Karpas-422 (cell line): ENCODE measurements at regions not wholly inside any gene's neighbourhood (a gene's known extent, or its start where the extent isn't known, plus 50 kb on each side); places are given as distances from the start of the nearest gene placed in this dataset.
"Not testable (repeated sequence)": the region's sequence is repeated elsewhere in the genome, so short reads cannot be mapped to it uniquely, and the experiment has no call there.

Experiments used
- DNase-seq: peaks from one replicate; pipeline ENCODE4 v3.0.0-alpha.2; 2015
- H2AFZ ChIP-seq: fragments of 200-600 bp; sonication (generic); 2 replicates; pipeline ENCODE4 v1.6.1; 2014; ENCODE audit warnings: antibody characterized with exemption, low read length, mixed read lengths
- H3K27ac ChIP-seq: fragments of 200-600 bp; sonication (generic); 2 replicates; pipeline ENCODE4 v1.5.1; 2014; ENCODE audit warnings: mild to moderate bottlenecking, low read length, moderate library complexity
- H3K27me3 ChIP-seq: fragments of 200-600 bp; sonication (generic); 2 replicates; pipeline ENCODE4 v1.6.1; 2014; ENCODE audit warnings: low read length, mixed read lengths
- H3K36me3 ChIP-seq: fragments of 200-600 bp; sonication (generic); 2 replicates; pipeline ENCODE4 v1.6.1; 2014; ENCODE audit warnings: low read length, mixed read lengths; ENCODE audit not compliant: insufficient read depth
- H3K4me1 ChIP-seq: fragments of 200-600 bp; sonication (generic); 2 replicates; pipeline ENCODE4 v1.6.1; 2014; ENCODE audit warnings: mild to moderate bottlenecking, low read length, mixed read lengths
- H3K4me2 ChIP-seq: fragments of 200-600 bp; sonication (generic); 2 replicates; pipeline ENCODE4 v1.6.1; 2014; ENCODE audit warnings: low read length, low read depth, mild to moderate bottlenecking; ENCODE audit not compliant: poor library complexity, severe bottlenecking
- H3K4me3 ChIP-seq: fragments of 200-600 bp; sonication (generic); 2 replicates; pipeline ENCODE4 v1.5.1; 2014; ENCODE audit warnings: mild to moderate bottlenecking, antibody characterized with exemption, low read length, mixed read lengths
- H3K79me2 ChIP-seq: fragments of 200-600 bp; sonication (generic); 2 replicates; pipeline ENCODE4 v1.6.1; 2014; ENCODE audit warnings: mild to moderate bottlenecking, low read length, mixed read lengths
- H3K9ac ChIP-seq: fragments of 200-600 bp; sonication (generic); 2 replicates; pipeline ENCODE4 v1.6.0; 2014; ENCODE audit warnings: low read length
- H3K9me2 ChIP-seq: fragments of 200-600 bp; sonication (generic), shearing (Covaris generic); replicated peaks from 2 replicates; pipeline ENCODE4 v1.6.0; 2014; ENCODE audit warnings: mild to moderate bottlenecking, low read length, moderate library complexity; ENCODE audit not compliant: insufficient read depth
- H3K9me3 ChIP-seq: fragments of 300-700, 200-600 bp; sonication (generic); 2 replicates; pipeline ENCODE4 v1.6.1; 2014; ENCODE audit warnings: low read length, mixed read lengths
- H4K20me1 ChIP-seq: fragments of 200-600 bp; sonication (generic); 2 replicates; pipeline ENCODE4 v1.6.1; 2014; ENCODE audit warnings: mild to moderate bottlenecking, antibody characterized with exemption, low read length, low read depth; ENCODE audit not compliant: insufficient read depth

DNA sequence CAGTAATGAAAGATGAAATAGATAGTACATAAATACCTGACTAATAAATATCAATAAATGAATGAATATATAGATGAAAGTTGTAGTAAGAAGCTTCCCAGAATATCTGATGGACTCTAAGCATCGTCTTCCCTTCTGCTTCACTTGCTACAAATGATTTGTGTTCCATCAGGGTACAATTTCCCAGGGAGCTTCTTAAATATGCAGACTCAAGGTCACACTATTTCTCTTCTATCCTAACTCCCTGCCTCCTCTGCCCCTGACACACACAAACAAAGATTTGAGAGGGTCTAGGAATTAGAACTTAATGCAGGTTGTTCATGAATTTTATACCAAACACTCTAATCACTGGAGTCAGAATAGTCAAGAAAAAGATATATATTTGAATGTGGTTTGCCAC, 415.9 kb upstream of the TMPRSS15 start:
- Histone ChIP-seq H3K9ac (no peak overlapping the region), H3K4me2 (no peak overlapping the region), H3K36me3 (no peaks in the 10 kb centered on the region), H3K79me2 (no peaks in the 10 kb centered on the region), H3K4me1 (no peaks in the 10 kb centered on the region), H4K20me1 (no peaks in the 10 kb centered on the region), H3K9me3 (peaks cover 40% of the 10 kb centered on the region), H2AFZ (no peak overlapping the region), H3K27me3 (no peaks in the 10 kb centered on the region), H3K27ac (no peak overlapping the region), H3K4me3 (no peak overlapping the region), H3K9me2 (no peaks in the 10 kb centered on the region)
- no peak for DNase-seq

DNA sequence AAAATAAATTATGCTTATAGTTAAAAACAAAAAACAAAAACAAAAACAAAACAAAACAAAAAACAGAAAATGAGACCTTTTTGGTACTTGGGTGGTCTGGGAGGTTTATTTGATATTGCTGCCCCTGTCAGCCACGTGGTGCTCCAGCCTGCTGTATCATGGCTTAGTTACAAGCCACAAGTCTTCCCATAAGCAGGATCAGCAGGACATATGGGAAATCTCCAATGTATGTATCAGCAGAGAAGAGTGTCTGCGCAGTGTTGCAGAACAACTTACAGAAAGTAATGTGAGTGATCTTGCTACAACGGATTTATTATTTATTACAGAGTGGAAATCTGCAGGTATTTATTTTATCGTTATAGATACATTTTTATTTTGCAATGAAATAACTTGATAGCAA, 423.0 kb upstream of the TMPRSS15 start:
- Histone ChIP-seq H3K79me2 (no peaks in the 10 kb centered on the region), H4K20me1 (no peaks in the 10 kb centered on the region), H3K9me2 (no peaks in the 10 kb centered on the region), H3K9me3 (peaks cover 33% of the 10 kb centered on the region), H3K36me3 (no peaks in the 10 kb centered on the region), H3K4me2 (no peak overlapping the region), H3K4me3 (no peak overlapping the region), H2AFZ (no peak overlapping the region), H3K27ac (no peak overlapping the region), H3K4me1 (no peaks in the 10 kb centered on the region), H3K27me3 (no peaks in the 10 kb centered on the region), H3K9ac (no peak overlapping the region)
- DNase-seq: no peak

DNA sequence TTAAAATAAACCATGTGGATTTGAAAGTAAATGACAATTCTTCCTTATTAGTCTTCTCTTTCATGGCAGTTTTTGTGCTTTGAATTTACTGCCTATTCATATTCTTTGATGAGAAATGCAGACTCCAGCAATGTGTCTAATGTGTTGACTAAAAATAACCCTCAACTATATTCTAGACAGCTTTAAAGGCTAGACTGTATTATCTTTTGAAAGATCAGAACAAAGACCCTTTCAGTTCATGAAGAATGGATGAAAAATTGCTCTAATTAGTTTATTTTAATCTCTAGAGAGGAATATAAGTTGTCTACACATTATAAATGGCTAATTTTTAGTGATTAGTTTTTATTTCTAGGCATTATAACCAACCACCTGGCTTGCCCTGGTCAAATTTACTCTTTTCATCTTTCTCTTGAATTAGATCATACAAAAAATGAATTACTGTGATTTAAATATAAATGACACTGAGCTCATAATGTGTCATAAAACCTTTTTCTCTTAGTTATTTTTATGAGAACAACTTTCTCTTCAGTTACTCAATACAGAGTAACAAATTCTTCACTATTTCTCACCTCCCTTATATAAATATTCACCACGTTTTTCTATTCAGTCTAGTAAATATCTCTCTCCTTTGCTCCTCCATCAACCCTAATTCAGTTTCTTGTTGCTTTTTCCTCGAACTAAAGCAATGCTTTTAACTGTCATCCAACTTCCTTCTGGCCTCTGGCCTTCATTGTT, 428.5 kb upstream of the TMPRSS15 start:
- Histone ChIP-seq H3K9me2 (no peaks in the 10 kb centered on the region), H3K4me2 (no peak overlapping the region), H3K4me3 (no peak overlapping the region), H3K79me2 (no peaks in the 10 kb centered on the region), H3K36me3 (no peaks in the 10 kb centered on the region), H3K4me1 (no peaks in the 10 kb centered on the region), H3K9ac (no peak overlapping the region), H4K20me1 (no peaks in the 10 kb centered on the region), H3K27ac (no peak overlapping the region), H3K9me3 (peaks cover 14% of the 10 kb centered on the region), H2AFZ (no peak overlapping the region), H3K27me3 (no peaks in the 10 kb centered on the region)
- DNase-seq: no peak

DNA sequence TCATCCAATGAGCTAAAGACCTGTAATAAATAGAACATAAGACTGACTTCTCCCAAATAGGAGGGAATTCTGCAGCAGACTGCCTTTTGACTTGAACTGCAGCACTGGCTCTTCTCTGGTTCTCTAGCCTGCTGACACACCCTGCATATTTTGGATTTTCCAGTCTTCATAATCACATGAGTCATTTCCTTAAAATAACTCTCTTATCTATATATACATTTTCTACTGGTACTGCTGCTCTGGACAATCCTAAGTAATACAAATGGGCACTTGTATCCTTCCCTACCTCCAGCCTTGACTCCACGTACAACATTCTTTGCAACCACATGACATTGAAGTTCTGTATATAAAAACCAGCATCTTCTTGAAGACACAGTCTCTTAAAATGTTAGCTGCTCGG, 429.4 kb upstream of the TMPRSS15 start:
- H3K36me3 ChIP-seq: no peaks in the 10 kb centered on the region
- H2AFZ ChIP-seq: no peak overlapping the region
- DNase-seq: no peak
- H3K79me2 ChIP-seq: no peaks in the 10 kb centered on the region
- peaks cover 22% of the 10 kb centered on the region for H3K9me3 ChIP-seq
- H3K27ac ChIP-seq: no peak overlapping the region
- H3K4me2 ChIP-seq: no peak overlapping the region
- H4K20me1 ChIP-seq: no peaks in the 10 kb centered on the region
- H3K4me3 ChIP-seq: no peak overlapping the region
- H3K4me1 ChIP-seq: no peaks in the 10 kb centered on the region
- H3K9ac ChIP-seq: no peak overlapping the region
- no peaks in the 10 kb centered on the region for H3K9me2 ChIP-seq
- H3K27me3 ChIP-seq: no peaks in the 10 kb centered on the region

DNA sequence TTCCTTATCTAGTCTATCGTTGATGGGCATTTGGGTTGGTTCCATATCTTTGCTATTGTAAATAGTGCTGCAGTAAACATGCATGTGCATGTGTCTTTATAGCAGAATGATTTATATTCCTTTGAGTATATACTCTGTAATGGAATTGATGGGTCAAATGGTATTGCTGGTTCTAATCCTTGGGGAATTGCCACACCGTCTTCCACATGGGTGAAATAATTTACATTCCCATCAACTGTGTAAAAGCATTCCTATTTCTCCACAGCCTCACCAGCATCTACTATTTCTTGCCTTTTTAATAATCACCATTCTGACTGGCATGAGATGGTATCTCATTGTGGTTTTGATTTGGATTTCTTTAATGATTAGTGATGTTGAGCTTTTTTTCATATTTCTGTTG, 430.5 kb upstream of the TMPRSS15 start:
- not testable (repeated sequence) for H3K4me1 ChIP-seq, H3K79me2 ChIP-seq, H3K27me3 ChIP-seq, H3K4me2 ChIP-seq, H2AFZ ChIP-seq, H3K9me2 ChIP-seq, H3K27ac ChIP-seq, H3K4me3 ChIP-seq, H3K36me3 ChIP-seq, H3K9ac ChIP-seq, H4K20me1 ChIP-seq, DNase-seq
- peaks cover 25% of the 10 kb centered on the region for H3K9me3 ChIP-seq

DNA sequence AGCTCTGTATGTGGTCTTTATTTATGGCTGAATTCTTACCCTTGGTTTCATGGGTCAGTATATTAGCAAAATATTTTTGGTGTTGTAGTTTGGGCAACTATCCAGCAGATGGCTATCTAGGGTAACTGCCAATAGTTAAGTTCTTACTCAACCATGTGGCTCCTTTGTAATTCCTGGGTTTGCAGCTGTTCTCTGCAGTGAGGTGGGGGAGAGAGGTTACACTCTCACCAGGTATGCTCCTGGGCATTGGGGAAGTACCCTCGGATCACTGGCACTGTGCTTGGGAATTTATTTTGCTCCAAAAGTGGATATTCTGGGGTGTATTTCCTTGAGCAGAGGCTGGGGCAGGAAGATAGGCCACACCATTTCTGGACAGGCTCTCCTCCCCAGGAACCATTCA, 436.7 kb upstream of the TMPRSS15 start:
- DNase-seq: peak; percentile 67
- no peaks in the 10 kb centered on the region for H3K4me1 ChIP-seq
- H3K4me3 ChIP-seq: no peak overlapping the region
- H3K79me2 ChIP-seq: no peaks in the 10 kb centered on the region
- H3K9me3 ChIP-seq: peaks cover 27% of the 10 kb centered on the region
- H3K27ac ChIP-seq: no peak overlapping the region
- no peaks in the 10 kb centered on the region for H3K36me3 ChIP-seq
- H2AFZ ChIP-seq: no peak overlapping the region
- no peaks in the 10 kb centered on the region for H3K9me2 ChIP-seq
- no peak overlapping the region for H3K9ac ChIP-seq
- no peaks in the 10 kb centered on the region for H4K20me1 ChIP-seq
- no peak overlapping the region for H3K4me2 ChIP-seq
- H3K27me3 ChIP-seq: no peaks in the 10 kb centered on the region

DNA sequence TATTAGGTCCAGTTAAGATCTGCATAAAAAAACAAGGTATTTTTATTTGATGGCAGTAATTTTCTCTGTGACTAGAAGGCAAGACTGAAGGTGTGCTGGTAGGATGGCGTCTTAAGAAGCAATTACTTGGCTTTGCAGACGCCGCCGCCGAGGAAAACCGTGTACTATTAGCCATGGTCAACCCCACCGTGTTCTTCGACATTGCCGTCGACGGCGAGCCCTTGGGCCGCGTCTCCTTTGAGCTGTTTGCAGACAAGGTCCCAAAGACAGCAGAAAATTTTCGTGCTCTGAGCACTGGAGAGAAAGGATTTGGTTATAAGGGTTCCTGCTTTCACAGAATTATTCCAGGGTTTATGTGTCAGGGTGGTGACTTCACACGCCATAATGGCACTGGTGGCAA, 454.0 kb upstream of the TMPRSS15 start:
- peaks cover 18% of the 10 kb centered on the region for H3K9me3 ChIP-seq
- not testable (repeated sequence) for H3K79me2 ChIP-seq, H3K4me1 ChIP-seq, DNase-seq, H3K9me2 ChIP-seq, H3K4me2 ChIP-seq, H3K9ac ChIP-seq, H3K27ac ChIP-seq, H3K4me3 ChIP-seq, H4K20me1 ChIP-seq, H3K36me3 ChIP-seq, H2AFZ ChIP-seq, H3K27me3 ChIP-seq

DNA sequence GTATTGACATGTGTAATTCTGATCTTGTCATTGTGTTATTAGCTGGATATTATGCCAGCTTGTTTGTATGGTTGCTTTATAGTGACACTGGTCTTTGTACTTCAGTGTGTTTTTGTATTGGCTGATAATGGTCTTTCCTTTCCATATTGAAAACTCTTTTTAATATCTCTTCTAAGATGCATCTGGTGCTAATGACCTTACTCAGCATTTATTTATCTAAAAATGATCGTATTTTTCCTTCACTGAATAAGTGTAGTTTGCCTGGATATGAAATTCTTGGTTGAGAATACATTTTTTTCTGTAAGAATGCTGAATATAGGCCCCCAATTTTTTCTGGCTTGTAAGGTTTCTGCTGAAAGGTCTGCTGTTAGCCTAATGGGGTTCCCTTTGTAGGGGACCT, 465.5 kb upstream of the TMPRSS15 start:
- Histone ChIP-seq H2AFZ (no peak overlapping the region), H3K4me2 (no peak overlapping the region), H3K79me2 (no peaks in the 10 kb centered on the region), H3K4me1 (no peaks in the 10 kb centered on the region), H3K9ac (no peak overlapping the region), H3K9me2 (no peaks in the 10 kb centered on the region), H4K20me1 (no peaks in the 10 kb centered on the region), H3K36me3 (no peaks in the 10 kb centered on the region), H3K27me3 (no peaks in the 10 kb centered on the region), H3K27ac (no peak overlapping the region), H3K4me3 (no peak overlapping the region), H3K9me3 (peaks cover 12% of the 10 kb centered on the region; the same call in 1 of the 2 replicates)
- no peak for DNase-seq

DNA sequence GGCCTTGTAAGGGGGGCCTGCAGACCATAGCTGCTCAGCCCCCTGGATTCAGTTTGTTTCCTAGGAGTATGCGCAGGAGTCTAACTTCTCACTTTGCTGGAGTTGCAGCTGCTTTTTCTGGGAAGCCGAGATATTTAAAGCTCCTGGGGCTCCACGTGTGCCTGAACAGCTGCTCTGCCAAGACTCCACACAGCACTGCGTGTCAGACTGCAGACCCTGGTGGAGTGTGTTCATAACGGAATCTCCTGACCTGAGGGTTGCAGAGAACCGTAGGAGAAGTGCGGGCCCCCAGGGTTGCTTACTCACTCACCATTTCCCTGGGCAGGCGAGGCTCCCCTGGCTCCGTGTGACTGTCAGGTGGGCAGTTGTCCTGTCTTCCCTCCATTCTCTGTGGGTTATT, 474.3 kb upstream of the TMPRSS15 start:
- Histone ChIP-seq H3K9me3 (peaks cover 25% of the 10 kb centered on the region), H3K27ac (no peak overlapping the region), H3K4me2 (no peak overlapping the region), H3K9me2 (no peaks in the 10 kb centered on the region), H3K79me2 (no peaks in the 10 kb centered on the region), H4K20me1 (no peaks in the 10 kb centered on the region), H3K36me3 (no peaks in the 10 kb centered on the region), H3K27me3 (no peaks in the 10 kb centered on the region), H3K4me1 (no peaks in the 10 kb centered on the region), H3K9ac (no peak overlapping the region), H2AFZ (no peak overlapping the region), H3K4me3 (no peak overlapping the region)
- DNase-seq: no peak
